GM21390 (cell line): ENCODE measurements at regions not wholly inside any gene's neighbourhood (a gene's known extent, or its start where the extent isn't known, plus 50 kb on each side); places are given as distances from the start of the nearest gene placed in this dataset.

Experiments used
- ATAC-seq: cut with Tn5 transposase; IDR thresholded peaks from one replicate; pipeline ENCODE4 v1.9.1; 2021; ENCODE audit not compliant: unreplicated experiment

DNA sequence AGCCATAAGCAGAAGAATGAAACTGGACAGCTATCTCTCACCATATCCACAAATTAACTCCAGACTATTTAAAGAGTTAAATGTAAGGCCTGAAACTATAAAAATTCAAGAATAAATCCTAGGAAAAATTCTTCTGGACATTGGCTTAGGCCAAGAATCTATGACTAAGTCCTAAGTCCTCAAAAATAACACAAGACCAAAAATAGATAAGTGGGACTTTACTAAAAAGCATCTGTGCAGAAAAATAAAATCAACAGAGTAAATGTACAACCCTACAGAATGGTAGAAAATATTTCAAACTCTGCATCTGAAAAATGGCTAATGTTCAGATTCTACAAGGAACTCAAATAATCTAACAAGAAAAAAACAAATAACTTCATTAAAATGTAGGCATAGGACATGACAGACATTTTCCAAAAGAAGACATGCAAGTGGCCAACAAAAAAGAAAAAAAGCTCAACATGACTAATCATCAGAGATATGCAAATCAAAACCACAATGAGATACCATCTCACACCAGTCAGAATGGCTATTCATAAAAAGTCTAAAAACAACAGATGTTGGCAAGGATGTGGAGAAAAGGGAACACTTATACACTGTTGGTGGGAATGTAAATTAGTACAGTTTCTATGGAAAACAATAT, 61.0 kb upstream of the PPFIA2 start:
- ATAC-seq: no peak

DNA sequence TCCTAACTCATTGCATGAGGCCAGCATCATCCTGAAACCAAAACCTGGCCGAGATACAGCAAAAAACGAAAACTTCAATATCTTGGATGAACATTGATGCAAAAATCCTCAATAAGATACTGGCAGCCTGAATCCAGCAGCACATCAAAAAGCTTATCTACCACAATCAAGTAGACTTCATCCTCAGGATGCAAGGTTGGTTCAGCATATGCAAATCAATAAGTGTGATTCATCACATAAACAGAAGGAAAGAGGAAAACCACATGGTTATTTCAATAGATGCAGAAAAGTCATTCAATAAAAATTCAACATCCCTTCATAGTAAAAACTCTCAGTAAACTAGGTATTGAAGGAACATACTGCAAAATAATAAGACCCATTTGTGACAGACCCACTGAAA, 56.5 kb upstream of the PPFIA2 start:
- ATAC-seq: no peak

DNA sequence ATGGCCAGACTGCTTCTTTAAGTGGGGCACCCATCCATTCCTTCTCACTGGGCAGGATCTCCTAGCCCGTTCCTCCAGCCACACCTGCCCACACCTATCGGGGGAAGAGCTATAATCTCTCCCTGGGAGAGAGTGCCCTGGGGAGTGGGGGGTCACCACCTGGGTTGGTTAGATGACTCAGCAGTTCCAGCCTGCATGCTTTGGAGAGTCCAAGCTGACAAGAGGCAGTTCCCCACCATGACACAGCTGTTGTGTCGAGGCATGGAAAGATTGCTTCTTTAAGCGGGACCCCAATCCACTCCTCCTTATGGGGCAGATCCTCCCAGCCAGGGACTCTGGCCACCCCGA, 52.6 kb upstream of the PPFIA2 start:
- no peak for ATAC-seq

DNA sequence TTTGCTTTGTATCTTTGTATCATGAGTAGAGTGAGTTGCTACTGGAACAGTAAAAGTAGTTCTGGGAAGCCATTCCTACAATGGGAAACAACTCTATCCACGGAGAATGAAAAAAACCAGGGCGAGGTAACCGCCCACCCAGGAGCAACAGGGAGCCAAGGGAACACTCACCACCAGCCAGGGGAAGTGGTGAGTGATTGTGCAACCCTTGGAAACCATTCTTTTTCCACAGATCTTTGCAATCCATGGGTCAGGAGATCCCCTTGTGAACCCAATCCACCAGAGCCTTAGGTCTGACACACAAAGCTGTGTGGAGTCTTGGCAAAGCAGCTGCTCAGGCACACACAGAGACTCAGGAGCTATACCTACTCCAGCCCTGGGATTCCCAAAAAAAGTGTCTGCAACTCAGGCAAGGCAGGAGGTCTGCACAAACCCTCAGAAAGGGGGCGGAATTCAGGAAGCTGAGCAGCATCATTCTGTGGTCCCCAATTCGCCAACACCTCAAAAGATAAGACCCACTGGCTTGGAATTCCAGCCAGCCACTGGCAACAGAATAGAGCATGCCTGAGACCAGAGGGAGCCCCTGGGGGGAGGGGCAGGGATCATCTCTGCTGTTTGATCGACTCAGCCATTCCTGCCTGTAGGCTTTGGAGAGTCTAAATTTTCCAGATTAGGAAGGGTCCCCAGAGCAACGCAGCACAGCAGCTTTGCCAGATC, 52.1 kb upstream of the PPFIA2 start:
- no peak for ATAC-seq

DNA sequence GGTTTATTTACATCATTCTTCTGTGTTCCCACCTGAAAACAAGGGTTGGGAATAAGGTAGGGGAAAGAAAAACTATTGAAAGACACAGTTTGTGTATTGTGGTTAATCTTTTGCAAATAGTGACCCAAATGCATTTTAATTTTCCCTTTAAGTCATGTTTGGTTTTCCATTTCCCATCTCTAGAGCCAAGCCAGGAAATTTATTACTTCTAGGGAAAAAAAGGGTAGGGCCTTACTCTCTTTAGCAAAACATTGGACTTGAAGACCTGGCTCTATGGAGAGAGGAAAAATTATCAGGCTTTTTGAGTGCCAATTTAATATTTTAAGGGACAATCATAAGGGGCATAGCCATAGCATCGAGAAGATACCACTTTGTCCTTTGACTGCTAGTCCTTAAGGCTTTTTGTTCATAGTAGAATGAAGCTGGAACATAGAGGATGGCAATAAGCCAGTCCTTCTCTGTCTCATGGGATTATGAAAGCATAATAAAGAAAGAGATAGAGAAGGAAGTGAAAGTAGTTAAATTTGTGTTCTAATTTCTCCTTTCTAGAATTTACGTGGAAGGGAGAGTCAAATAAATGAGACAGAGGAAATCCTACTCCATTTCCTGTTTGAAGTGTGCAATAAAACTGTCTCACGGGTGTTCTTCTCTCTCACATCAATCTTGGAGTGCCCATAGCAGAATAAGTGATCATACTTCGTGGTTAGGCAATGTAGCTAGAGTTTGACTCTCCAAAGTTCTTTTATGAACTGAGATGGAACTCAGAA, 50.9 kb upstream of the PPFIA2 start:
- ATAC-seq: peak; percentile 78

DNA sequence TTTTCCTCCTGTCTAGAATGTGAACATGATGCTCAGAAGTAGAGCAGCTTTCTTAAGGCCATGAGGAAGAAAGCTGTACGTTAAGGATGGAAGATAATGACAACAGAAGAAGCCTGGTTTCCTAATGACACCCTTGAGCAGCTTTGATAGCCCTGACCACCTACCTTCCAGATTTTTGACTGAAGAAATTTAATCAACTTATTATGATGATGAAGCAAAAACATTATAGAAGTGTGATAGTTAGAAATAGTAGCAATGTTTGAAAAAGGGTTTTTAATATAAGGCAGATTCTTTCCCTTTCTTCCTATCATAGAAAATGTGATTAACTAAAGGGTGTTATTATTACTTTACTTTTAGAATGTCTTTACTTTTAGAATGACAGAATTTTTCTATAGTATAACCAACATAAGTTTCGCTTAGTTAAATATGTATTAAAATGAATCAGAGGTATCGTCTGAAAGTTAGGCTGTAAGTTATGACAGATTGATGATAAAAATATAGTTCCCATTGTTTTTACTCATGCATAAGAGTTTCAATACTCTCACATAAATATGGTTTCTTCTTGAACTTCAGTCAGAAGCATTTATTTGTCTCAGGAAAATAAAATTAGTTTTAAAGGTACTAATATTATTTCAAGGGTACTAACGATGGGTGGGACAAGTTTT, 50.1 kb upstream of the PPFIA2 start:
- ATAC-seq: no peak
